HG03196 (cell line): ENCODE measurements at regions not wholly inside any gene's neighbourhood (a gene's known extent, or its start where the extent isn't known, plus 50 kb on each side); places are given as distances from the start of the nearest gene placed in this dataset.
"Not testable (repeated sequence)": the region's sequence is repeated elsewhere in the genome, so short reads cannot be mapped to it uniquely, and the experiment has no call there.

Source experiments
- ATAC-seq: cut with Tn5 transposase; IDR thresholded peaks from one replicate; pipeline ENCODE4 v1.9.1; 2021; ENCODE audit not compliant: unreplicated experiment

GRCh38 chr5:163692091-163692490, 186.7 kb downstream of the MAT2B start:
- no peak for ATAC-seq

GRCh38 chr5:163695830-163696578, 190.6 kb downstream of the MAT2B start:
- peak; percentile 88 for ATAC-seq

- peak; percentile 8 for ATAC-seq
Measured at GRCh38 chr5:163696579-163696887, 191.1 kb downstream of the MAT2B start.

- ATAC-seq: no peak
Measured at GRCh38 chr5:163706053-163706771, 200.8 kb downstream of the MAT2B start.

GRCh38 chr5:163712011-163712410, 206.6 kb downstream of the MAT2B start:
- no peak for ATAC-seq

GRCh38 chr5:163718272-163718671, 212.9 kb downstream of the MAT2B start:
- no peak for ATAC-seq

GRCh38 chr5:163724305-163724704, 218.9 kb downstream of the MAT2B start:
- no peak for ATAC-seq

GRCh38 chr5:163727028-163727427, 221.6 kb downstream of the MAT2B start:
- ATAC-seq: peak; percentile 91

- ATAC-seq: no peak
Measured at GRCh38 chr5:163730206-163730756, 224.9 kb downstream of the MAT2B start.

- ATAC-seq: no peak
Measured at GRCh38 chr5:163731256-163731655, 225.8 kb downstream of the MAT2B start.

GRCh38 chr5:163735069-163735468, 229.7 kb downstream of the MAT2B start:
- ATAC-seq: no peak

- ATAC-seq: no peak
Measured at GRCh38 chr5:163747586-163747985, 242.2 kb downstream of the MAT2B start.

GRCh38 chr5:163748934-163749333, 243.5 kb downstream of the MAT2B start:
- no peak for ATAC-seq

- not testable (repeated sequence) for ATAC-seq
Measured at GRCh38 chr5:163750415-163750814, 245.0 kb downstream of the MAT2B start.

- ATAC-seq: no peak
Measured at GRCh38 chr5:163755505-163755904, 250.1 kb downstream of the MAT2B start.

GRCh38 chr5:163756170-163756569, 250.8 kb downstream of the MAT2B start:
- no peak for ATAC-seq

- ATAC-seq: no peak
Measured at GRCh38 chr5:163757344-163757743, 251.9 kb downstream of the MAT2B start.

GRCh38 chr5:163758283-163758711, 252.9 kb downstream of the MAT2B start:
- no peak for ATAC-seq

- ATAC-seq: no peak
Measured at GRCh38 chr5:163759000-163759704, 253.7 kb downstream of the MAT2B start.

- no peak for ATAC-seq
Measured at GRCh38 chr5:163760498-163760897, 255.1 kb downstream of the MAT2B start.

GRCh38 chr5:163766936-163767670, 261.7 kb downstream of the MAT2B start:
- no peak for ATAC-seq
